ENCODE measurements at regions not wholly inside any gene's neighbourhood (a gene's known extent, or its start where the extent isn't known, plus 50 kb on each side); places are given as distances from the start of the nearest gene placed in this dataset.

DNA sequence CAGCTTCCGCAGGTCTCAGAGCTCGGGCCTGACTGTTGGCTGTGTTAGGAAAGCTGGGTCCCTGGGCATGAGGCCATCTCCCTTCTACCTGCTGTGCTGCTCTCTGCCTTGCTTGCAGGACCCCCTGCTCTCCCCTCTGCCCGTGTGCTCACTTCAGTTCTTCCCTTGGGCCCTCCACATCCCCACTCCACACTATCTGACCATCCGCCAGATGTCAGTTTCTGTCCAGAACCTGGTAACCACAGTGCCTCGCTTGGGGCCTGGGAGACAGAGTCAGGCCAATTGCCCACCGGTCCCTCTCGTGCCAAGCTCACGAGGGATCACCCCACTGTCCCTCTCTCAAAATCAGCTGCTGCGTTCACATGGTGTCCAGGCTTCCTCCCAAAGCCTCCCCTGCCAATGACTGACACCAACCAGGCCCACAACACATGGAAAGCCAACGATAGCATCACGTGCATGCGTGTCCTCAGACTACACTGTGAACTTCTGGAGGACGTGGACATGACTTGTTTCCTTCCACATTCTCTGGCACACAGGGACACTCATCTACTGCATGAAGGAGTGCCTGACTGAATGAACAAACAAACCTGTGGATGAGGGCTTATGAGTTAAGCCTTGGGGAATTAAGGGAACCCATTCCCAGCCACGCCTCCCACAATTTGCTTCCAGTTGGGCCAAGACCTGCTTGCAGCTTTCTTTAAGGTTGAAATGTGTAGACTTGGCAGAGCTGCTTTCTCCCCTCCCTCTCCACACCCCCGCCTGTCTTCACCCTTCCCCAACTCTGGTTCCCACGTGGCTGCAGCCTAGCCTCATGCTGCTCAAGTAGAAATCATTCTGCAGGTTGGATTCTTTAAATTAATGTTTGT, 72.5 kb upstream of the ZNF423 start:
- TF ChIP-seq, protein P1, sequence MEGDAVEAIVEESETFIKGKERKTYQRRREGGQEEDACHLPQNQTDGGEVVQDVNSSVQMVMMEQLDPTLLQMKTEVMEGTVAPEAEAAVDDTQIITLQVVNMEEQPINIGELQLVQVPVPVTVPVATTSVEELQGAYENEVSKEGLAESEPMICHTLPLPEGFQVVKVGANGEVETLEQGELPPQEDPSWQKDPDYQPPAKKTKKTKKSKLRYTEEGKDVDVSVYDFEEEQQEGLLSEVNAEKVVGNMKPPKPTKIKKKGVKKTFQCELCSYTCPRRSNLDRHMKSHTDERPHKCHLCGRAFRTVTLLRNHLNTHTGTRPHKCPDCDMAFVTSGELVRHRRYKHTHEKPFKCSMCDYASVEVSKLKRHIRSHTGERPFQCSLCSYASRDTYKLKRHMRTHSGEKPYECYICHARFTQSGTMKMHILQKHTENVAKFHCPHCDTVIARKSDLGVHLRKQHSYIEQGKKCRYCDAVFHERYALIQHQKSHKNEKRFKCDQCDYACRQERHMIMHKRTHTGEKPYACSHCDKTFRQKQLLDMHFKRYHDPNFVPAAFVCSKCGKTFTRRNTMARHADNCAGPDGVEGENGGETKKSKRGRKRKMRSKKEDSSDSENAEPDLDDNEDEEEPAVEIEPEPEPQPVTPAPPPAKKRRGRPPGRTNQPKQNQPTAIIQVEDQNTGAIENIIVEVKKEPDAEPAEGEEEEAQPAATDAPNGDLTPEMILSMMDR (IDR thresholded peaks at IDR 0.05; ENCODE audit: control insufficient read depth, extremely low read depth, insufficient read depth), result no peak
- no peak for DNase-seq (ENCODE audit: low read depth)
- H3K4me3 ChIP-seq (ENCODE audit: low read depth, low read length), result no peak overlapping the region

DNA sequence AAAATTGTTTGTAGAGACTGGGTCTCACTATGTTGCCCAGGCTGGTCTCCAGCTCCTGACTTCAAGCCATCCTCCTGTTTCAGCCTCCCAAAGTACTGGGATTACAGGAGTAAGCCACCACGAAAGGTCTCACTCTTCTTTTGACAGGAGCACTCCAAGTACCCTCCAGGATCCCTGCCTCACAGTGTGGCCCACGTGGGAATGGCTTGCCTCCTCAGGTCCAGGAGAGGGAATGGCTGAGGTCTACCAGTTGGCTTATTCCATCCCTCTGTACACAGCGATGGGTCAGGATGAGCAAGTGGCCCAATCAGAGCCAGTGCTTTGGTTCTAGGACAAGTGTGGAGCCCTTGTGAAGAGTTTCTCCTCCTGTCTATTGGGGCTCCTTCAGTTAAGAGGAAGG, 73.7 kb upstream of the ZNF423 start:
- no peak overlapping the region for H3K4me3 ChIP-seq (ENCODE audit: low read depth, low read length)
- TF ChIP-seq, protein P1 (IDR thresholded peaks at IDR 0.05; ENCODE audit: control insufficient read depth, extremely low read depth, insufficient read depth), result no peak
- no peak for DNase-seq (ENCODE audit: low read depth)

- no peak for DNase-seq (ENCODE audit: low read depth)
- TF ChIP-seq, protein P1 (IDR thresholded peaks at IDR 0.05; ENCODE audit: control insufficient read depth, extremely low read depth, insufficient read depth), result no peak
- H3K4me3 ChIP-seq (ENCODE audit: low read depth, low read length), result no peak overlapping the region
Measured at GRCh38 chr16:49930841-49931240, 74.9 kb upstream of the ZNF423 start.

- no peak for DNase-seq (ENCODE audit: low read depth)
- TF ChIP-seq, protein P1 (IDR thresholded peaks at IDR 0.05; ENCODE audit: control insufficient read depth, extremely low read depth, insufficient read depth), result no peak
- no peak overlapping the region for H3K4me3 ChIP-seq (ENCODE audit: low read depth, low read length)
Measured at GRCh38 chr16:49931266-49931665, 75.4 kb upstream of the ZNF423 start.

- TF ChIP-seq, protein P1 (IDR thresholded peaks at IDR 0.05; ENCODE audit: control insufficient read depth, extremely low read depth, insufficient read depth), result no peak
- no peak for DNase-seq (ENCODE audit: low read depth)
- no peak overlapping the region for H3K4me3 ChIP-seq (ENCODE audit: low read depth, low read length)
Measured at GRCh38 chr16:49931916-49932315, 76.0 kb upstream of the ZNF423 start.

- H3K4me3 ChIP-seq (ENCODE audit: low read depth, low read length), result no peak overlapping the region
- TF ChIP-seq, protein P1 (IDR thresholded peaks at IDR 0.05; ENCODE audit: control insufficient read depth, extremely low read depth, insufficient read depth), result no peak
- no peak for DNase-seq (ENCODE audit: low read depth)
Measured at GRCh38 chr16:49932434-49932833, 76.5 kb upstream of the ZNF423 start.

GRCh38 chr16:49932946-49933345, 77.0 kb upstream of the ZNF423 start:
- TF ChIP-seq, protein P1 (IDR thresholded peaks at IDR 0.05; ENCODE audit: control insufficient read depth, extremely low read depth, insufficient read depth), result no peak
- no peak for DNase-seq (ENCODE audit: low read depth)

More at GRCh38 chr16:49932946-49933345, 77.0 kb upstream of the ZNF423 start:
- H3K4me3 ChIP-seq (ENCODE audit: low read depth, low read length), result no peak overlapping the region

Data from LNCaP clone FGC (cell line).